AG04450 (cell line): ENCODE measurements at regions not wholly inside any gene's neighbourhood (a gene's known extent, or its start where the extent isn't known, plus 50 kb on each side); places are given as distances from the start of the nearest gene placed in this dataset.

Experiments used
- CTCF ChIA-PET: fragments of 300-600, 350-600 bp; formaldehyde crosslinking; extraction: SDS; loops from one replicate; lab custom pipeline; 2022; ENCODE audit warnings: antibody characterized with exemption, inconsistent platforms; lab: Charles Lee
- POLR2A ChIA-PET: fragments of 350-600 bp; formaldehyde crosslinking; extraction: SDS; loops from one replicate; lab custom pipeline; 2021; ENCODE audit warnings: antibody characterized with exemption, inconsistent platforms; lab: Yijun Ruan, JAX
- DNase-seq: peaks from one replicate; pipeline ENCODE4 v3.0.0-alpha.2; 2011; ENCODE audit warnings: low read depth, low spot score
- H3K27ac ChIP-seq: one replicate; pipeline ENCODE4 v1.5.1; 2012; ENCODE audit warnings: low read depth, low read length, control low read depth
- H3K27me3 ChIP-seq: one replicate; pipeline ENCODE4 v1.6.0; 2012; ENCODE audit warnings: low read length; ENCODE audit not compliant: control insufficient read depth, insufficient read depth
- H3K4me3 ChIP-seq: 2 replicates; pipeline ENCODE4 v1.5.1; 2011; ENCODE audit warnings: mild to moderate bottlenecking, low read depth, low read length, control low read depth
- H3K9me3 ChIP-seq: 2 replicates; pipeline ENCODE4 v1.5.1; 2012; ENCODE audit warnings: low read length; ENCODE audit not compliant: control insufficient read depth, insufficient read depth
- TF ChIP-seq, protein P1 (sequence below): IDR thresholded peaks from 2 replicates; pipeline ENCODE4 v1.5.1; 2011; ENCODE audit warnings: low read depth, low read length, control low read depth, inconsistent platforms

GRCh38 chr6:102774326-102774725 is 1380.8 kb downstream of the GRIK2 start:
- H3K27ac ChIP-seq = no peak overlapping the region
- TF ChIP-seq, protein P1, sequence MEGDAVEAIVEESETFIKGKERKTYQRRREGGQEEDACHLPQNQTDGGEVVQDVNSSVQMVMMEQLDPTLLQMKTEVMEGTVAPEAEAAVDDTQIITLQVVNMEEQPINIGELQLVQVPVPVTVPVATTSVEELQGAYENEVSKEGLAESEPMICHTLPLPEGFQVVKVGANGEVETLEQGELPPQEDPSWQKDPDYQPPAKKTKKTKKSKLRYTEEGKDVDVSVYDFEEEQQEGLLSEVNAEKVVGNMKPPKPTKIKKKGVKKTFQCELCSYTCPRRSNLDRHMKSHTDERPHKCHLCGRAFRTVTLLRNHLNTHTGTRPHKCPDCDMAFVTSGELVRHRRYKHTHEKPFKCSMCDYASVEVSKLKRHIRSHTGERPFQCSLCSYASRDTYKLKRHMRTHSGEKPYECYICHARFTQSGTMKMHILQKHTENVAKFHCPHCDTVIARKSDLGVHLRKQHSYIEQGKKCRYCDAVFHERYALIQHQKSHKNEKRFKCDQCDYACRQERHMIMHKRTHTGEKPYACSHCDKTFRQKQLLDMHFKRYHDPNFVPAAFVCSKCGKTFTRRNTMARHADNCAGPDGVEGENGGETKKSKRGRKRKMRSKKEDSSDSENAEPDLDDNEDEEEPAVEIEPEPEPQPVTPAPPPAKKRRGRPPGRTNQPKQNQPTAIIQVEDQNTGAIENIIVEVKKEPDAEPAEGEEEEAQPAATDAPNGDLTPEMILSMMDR = no peak
- H3K27me3 ChIP-seq = no peaks in the 10 kb centered on the region
- peaks cover 3% of the 10 kb centered on the region; the same call in 1 of the 2 replicates for H3K9me3 ChIP-seq
- ChIA-PET POLR2A (no interaction called here), CTCF (no interaction called here)
- no peak overlapping the region for H3K4me3 ChIP-seq
- DNase-seq = no peak

GRCh38 chr6:102773636-102774035 is 1380.1 kb downstream of the GRIK2 start:
- no peak overlapping the region for H3K27ac ChIP-seq
- H3K4me3 ChIP-seq = no peak overlapping the region
- no peak for DNase-seq
- H3K27me3 ChIP-seq = no peaks in the 10 kb centered on the region
- POLR2A ChIA-PET = no interaction called here
- CTCF ChIA-PET = no interaction called here
- TF ChIP-seq, protein P1 = no peak
- peaks cover 3% of the 10 kb centered on the region; the same call in 1 of the 2 replicates for H3K9me3 ChIP-seq

GRCh38 chr6:102766963-102767362 is 1373.5 kb downstream of the GRIK2 start:
- Histone ChIP-seq H3K4me3 (no peak overlapping the region), H3K27me3 (no peaks in the 10 kb centered on the region), H3K27ac (no peak overlapping the region), H3K9me3 (no peaks in the 10 kb centered on the region)
- TF ChIP-seq, protein P1 = no peak
- no peak for DNase-seq
- CTCF ChIA-PET = no interaction called here
- POLR2A ChIA-PET = interaction anchor here (0.8 kb wide), 1 partner anchor 30 kb away, joined by 3 read pairs; no protein-coding TSS in a partner anchor

GRCh38 chr6:102764317-102764716 is 1370.8 kb downstream of the GRIK2 start:
- CTCF ChIA-PET = no interaction called here
- no peak overlapping the region for H3K27ac ChIP-seq
- no peaks in the 10 kb centered on the region for H3K9me3 ChIP-seq
- no peaks in the 10 kb centered on the region for H3K27me3 ChIP-seq
- TF ChIP-seq, protein P1 = no peak
- POLR2A ChIA-PET = no interaction called here
- no peak overlapping the region for H3K4me3 ChIP-seq
- no peak for DNase-seq

DNA sequence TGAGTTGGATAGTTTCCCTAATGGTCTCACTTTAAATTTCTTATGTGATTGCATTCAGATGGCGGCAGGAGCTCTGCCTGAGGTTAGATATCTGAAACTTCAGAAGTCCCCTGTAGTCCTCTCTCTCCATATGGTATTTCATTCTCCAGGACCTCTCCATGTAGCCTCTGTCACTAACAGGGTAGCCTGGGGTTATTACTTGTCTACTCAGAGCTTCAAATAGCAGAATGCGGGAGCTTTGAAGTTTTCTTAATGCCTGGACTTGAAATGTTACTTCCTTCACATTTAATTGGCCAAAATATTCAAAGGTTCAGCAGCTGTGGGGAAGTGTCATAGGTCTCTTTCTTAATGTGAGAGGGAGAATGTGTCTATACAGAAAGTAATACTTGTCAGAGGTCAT is 1370.4 kb downstream of the GRIK2 start:
- Histone ChIP-seq H3K9me3 (0 out of 2 replicates have a peak, but pooled peaks cover under 1% of the 10 kb centered on the region), H3K27me3 (no peaks in the 10 kb centered on the region), H3K27ac (no peak overlapping the region), H3K4me3 (no peak overlapping the region)
- DNase-seq = no peak
- ChIA-PET CTCF (no interaction called here), POLR2A (no interaction called here)
- TF ChIP-seq, protein P1 = no peak
